ENCODE measurements at regions not wholly inside any gene's neighbourhood (a gene's known extent, or its start where the extent isn't known, plus 50 kb on each side); places are given as distances from the start of the nearest gene placed in this dataset.

DNA sequence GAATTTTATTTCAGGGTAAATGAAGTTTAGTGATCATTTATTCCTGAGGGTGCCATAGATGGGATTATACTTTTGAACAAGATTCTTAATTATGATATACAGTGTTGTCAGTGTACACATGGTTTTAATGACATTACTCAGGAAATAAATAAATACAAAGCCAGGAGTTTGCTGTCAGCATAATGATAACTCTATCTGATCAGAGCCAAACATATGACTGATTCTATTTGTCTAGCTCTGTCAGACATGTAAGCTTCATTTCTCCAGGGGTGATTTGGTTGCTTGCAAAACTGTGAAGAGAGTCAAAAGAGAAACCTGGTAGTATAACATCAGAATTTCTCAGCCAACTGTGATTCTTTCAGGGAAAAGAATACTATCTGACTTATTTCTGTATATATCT, 1425.8 kb upstream of the C9orf72 start:
- ChIA-PET POLR2A (ENCODE audit: low non-redundant PET) (no interaction called here), CTCF (interaction anchor here (0.7 kb wide), 1 partner anchor 20 kb away, joined by 3 read pairs; no protein-coding TSS in a partner anchor)
- TF ChIP-seq, protein P1, sequence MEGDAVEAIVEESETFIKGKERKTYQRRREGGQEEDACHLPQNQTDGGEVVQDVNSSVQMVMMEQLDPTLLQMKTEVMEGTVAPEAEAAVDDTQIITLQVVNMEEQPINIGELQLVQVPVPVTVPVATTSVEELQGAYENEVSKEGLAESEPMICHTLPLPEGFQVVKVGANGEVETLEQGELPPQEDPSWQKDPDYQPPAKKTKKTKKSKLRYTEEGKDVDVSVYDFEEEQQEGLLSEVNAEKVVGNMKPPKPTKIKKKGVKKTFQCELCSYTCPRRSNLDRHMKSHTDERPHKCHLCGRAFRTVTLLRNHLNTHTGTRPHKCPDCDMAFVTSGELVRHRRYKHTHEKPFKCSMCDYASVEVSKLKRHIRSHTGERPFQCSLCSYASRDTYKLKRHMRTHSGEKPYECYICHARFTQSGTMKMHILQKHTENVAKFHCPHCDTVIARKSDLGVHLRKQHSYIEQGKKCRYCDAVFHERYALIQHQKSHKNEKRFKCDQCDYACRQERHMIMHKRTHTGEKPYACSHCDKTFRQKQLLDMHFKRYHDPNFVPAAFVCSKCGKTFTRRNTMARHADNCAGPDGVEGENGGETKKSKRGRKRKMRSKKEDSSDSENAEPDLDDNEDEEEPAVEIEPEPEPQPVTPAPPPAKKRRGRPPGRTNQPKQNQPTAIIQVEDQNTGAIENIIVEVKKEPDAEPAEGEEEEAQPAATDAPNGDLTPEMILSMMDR (conservative IDR thresholded peaks at IDR 0.05; ENCODE audit: low read depth) = no peak
- DNase-seq (ENCODE audit: low spot score) = no peak
- no peak overlapping the region for H3K27ac ChIP-seq

DNA sequence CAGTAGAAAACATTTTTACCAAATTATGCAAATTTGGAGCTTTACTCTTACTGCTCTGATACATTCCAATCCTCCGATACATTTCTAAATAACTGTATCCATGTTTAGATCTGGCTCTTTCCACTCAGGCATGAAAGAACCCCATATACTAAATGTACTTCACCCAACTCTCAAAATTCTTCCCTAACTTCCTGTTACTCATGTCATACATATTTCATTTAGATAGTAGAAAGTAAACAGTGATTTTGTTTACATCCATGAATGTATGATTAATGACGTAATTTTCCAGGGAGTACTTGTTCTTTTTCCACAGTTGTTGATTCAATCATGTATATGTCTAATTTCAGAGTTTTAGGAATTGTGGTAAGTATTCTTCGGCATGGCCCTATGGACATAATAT, 1426.5 kb upstream of the C9orf72 start:
- ChIA-PET POLR2A (ENCODE audit: low non-redundant PET) (no interaction called here), CTCF (no interaction called here)
- TF ChIP-seq, protein P1 (conservative IDR thresholded peaks at IDR 0.05; ENCODE audit: low read depth) = no peak
- no peak overlapping the region for H3K27ac ChIP-seq
- peak; percentile 2 for DNase-seq (ENCODE audit: low spot score)

DNA sequence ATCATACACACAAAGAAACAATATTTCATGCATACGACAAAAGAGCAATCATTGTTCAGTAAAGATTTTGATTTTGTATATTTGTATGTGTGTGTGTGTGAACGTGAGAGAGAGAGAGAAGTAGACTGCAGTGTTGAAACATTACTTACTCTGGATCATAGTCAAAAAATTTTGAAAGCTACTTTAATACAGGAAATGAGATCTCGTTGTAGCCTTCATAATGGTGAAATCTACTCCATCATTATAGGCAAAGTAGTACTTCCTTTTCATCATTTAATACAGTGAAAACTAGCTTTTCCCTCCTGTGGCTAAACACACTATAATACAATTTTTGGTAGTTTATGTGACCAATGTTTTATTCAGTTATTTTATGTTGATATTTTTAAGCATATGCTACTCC, 1427.7 kb upstream of the C9orf72 start:
- H3K27ac ChIP-seq = no peak overlapping the region
- no peak for DNase-seq (ENCODE audit: low spot score)
- TF ChIP-seq, protein P1 (conservative IDR thresholded peaks at IDR 0.05; ENCODE audit: low read depth) = no peak
- CTCF ChIA-PET = no interaction called here
- POLR2A ChIA-PET (ENCODE audit: low non-redundant PET) = no interaction called here

DNA sequence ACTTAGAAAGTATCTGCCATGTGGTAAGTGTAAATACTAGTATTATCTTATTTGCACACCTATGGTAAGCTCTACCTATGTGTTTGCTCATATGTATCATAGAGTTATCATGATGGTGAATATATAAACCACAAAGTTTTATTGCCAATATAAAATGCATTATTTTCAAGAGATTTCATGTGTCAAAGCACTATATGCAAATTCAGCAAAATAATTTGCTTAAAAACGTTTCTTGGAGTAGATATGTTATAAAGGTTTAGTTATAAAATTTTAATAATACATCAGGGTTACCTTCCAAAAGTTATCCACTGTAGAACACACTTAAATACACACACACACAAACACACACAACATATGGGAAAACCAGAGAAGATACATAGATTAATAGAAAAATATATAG, 1431.7 kb upstream of the C9orf72 start:
- ChIA-PET POLR2A (ENCODE audit: low non-redundant PET) (no interaction called here), CTCF (no interaction called here)
- no peak for DNase-seq (ENCODE audit: low spot score)
- no peak overlapping the region for H3K27ac ChIP-seq
- TF ChIP-seq, protein P1 (conservative IDR thresholded peaks at IDR 0.05; ENCODE audit: low read depth) = no peak

DNA sequence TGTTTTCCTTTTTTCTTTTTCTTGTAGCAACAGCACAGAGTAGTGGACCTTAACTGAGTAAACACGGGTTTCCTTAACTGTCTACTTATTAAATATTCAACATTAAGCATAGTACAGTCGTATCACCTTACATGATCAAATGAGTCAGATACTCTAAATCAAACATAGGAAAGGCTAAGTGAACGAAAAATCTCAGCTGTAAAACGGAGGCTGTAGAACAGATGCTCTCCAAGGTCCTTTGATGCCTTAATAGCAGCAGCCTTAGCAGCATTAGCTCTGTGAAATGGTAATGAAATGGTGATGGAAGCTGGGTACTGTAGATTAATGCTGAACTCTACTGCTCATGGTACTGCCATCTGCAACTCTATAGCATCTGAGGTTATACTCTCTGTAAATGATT, 1433.3 kb upstream of the C9orf72 start:
- CTCF ChIA-PET = no interaction called here
- TF ChIP-seq, protein P1 (conservative IDR thresholded peaks at IDR 0.05; ENCODE audit: low read depth) = no peak
- H3K27ac ChIP-seq = no peak overlapping the region
- DNase-seq (ENCODE audit: low spot score) = no peak
- POLR2A ChIA-PET (ENCODE audit: low non-redundant PET) = no interaction called here

DNA sequence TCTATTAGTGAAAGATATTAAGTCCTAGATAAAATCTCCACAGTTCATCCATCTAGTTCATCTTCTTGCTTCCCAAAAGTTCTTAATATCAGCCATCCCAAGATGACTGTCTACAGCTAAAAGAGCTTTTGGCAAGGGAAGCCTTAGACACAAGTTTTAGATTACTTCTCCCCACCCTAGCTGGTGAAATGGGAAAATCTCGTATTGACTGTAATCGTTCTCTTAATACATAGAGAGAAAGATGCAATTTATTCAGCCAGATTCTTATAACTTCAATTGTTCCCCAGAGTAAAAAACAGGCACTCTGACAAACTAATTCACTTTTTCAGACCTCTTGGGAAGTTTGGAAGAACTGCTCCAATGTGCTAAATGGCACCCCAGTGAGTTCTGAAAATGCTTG, 1439.6 kb upstream of the C9orf72 start:
- DNase-seq (ENCODE audit: low spot score) = no peak
- no peak overlapping the region for H3K27ac ChIP-seq
- TF ChIP-seq, protein P1 (conservative IDR thresholded peaks at IDR 0.05; ENCODE audit: low read depth) = no peak
- ChIA-PET CTCF (no interaction called here), POLR2A (ENCODE audit: low non-redundant PET) (no interaction called here)

DNA sequence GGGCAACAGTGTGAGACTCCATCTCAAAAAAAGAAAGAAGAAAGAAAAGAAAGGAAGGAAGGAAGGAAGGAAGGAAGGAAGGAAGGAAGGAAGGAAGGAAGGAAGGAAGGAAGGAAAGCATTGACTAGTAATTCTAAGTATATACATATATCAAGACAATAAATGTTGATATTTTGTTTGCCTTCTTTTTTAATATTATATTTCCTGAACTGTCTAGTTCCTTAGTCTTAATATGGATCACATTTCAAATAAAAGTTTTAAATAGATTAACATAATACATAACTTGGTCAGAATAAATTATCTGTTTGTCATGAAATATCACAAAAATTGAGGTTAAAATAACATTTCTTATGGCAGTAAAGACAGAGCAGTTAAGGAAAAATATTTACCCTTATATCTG, 1448.4 kb upstream of the C9orf72 start:
- DNase-seq (ENCODE audit: low spot score) = no peak
- TF ChIP-seq, protein P1 (conservative IDR thresholded peaks at IDR 0.05; ENCODE audit: low read depth) = no peak
- CTCF ChIA-PET = interaction anchor here (0.7 kb wide), 1 partner anchor 157 kb away, joined by 3 read pairs; no protein-coding TSS in a partner anchor
- no peak overlapping the region for H3K27ac ChIP-seq
- POLR2A ChIA-PET (ENCODE audit: low non-redundant PET) = no interaction called here

All from RWPE1 (cell line).